HG03575 (cell line): ENCODE measurements at regions not wholly inside any gene's neighbourhood (a gene's known extent, or its start where the extent isn't known, plus 50 kb on each side); places are given as distances from the start of the nearest gene placed in this dataset.

Experiments used
- ATAC-seq: cut with Tn5 transposase; IDR thresholded peaks from one replicate; pipeline ENCODE4 v1.9.1; 2021; ENCODE audit not compliant: unreplicated experiment, insufficient number of reproducible peaks, low FRiP score; ENCODE audit errors: extremely low read depth

DNA sequence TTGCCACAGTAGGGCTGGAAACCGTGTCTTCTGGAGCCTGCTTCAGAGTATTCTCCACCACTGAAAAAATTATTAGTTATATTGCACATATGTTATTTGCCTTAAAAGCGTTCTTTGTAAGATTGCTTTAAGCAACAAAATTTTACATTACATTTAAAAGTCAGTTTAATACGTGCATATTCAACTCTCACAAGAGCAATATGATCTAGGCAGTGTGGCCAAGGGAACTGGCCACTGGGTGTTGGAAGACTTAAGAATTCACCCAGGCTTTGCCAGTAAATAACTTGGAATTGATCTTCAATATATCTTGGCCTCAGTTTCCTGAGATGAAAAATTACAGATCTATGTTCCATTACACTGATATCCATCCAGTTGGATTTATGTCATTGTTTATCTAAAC lies 694.4 kb downstream of the EFNA5 start:
- no peak for ATAC-seq

GRCh38 chr5:106974272-106974671 lies 696.5 kb downstream of the EFNA5 start:
- no peak for ATAC-seq

DNA sequence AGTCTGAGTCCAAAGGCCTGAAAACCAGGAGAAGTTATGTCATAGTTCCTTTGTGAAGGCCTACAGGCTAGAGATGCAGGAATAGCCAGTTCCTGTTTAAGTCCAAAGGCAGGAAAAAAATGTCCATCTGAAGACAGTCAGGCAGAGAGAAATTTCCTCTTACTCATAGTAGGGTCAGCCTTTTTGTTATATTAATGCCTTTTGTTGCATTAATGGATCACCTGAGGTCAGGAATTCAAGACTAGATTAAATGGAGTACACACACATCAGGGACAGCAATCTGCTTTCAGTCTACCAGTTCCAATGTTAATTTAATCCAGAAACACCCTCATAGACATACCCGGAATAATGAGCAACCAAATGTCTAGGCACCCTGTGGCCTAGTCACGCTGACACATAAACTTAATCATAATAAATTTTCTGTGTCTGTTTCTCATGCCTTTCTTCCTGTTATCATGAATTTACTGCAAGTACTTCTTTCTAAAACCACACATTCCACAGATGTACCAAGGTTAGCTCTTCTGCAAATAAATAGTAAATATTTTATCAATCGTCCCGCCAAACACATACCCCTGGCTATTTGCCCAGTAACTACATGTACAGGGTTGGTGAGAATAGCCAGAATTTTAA lies 703.9 kb downstream of the EFNA5 start:
- no peak for ATAC-seq

- ATAC-seq, result no peak
Observed at GRCh38 chr5:106964132-106964531, 706.6 kb downstream of the EFNA5 start.

GRCh38 chr5:106963630-106964029 lies 707.1 kb downstream of the EFNA5 start:
- no peak for ATAC-seq

GRCh38 chr5:106962464-106963230 lies 708.1 kb downstream of the EFNA5 start:
- ATAC-seq, result no peak

- ATAC-seq, result no peak
Observed at GRCh38 chr5:106959387-106959786, 711.4 kb downstream of the EFNA5 start.

DNA sequence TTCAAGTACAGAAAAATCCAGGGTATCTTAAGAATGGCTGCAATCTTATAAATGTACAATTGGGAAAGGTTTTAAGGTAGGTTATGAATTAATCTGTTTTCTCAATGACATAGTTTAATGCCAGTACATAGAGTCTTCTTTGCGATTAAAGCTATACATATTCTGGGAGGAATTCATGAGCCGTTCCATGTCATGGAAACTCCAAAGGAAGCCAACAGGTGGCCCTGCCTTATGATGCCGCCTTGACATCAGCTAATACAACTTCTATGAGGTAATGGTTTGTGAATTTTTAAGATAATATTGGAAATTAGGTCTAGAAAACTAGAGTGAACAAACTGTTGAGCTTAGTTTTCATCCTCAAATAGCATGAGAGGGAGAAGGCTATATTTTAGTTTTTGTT lies 713.4 kb downstream of the EFNA5 start:
- ATAC-seq, result no peak

DNA sequence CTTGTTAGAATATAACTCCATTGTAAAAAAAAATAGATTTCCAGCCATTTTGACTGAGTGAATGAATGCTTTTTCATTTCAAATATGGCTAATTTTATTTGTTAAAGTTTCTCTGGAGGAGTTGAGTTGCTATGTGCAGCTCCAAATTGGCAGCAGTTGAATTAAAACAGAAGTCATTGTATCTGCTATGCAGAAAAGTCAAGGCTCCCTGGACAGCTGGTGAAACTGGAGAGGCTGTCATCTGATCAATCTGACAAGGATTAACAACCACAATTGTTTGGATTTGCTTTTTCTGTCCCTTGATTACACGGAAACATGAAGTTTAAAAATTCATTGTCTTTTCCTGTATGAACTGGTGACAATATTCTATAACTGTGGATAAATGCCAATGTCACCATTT lies 713.9 kb downstream of the EFNA5 start:
- no peak for ATAC-seq

DNA sequence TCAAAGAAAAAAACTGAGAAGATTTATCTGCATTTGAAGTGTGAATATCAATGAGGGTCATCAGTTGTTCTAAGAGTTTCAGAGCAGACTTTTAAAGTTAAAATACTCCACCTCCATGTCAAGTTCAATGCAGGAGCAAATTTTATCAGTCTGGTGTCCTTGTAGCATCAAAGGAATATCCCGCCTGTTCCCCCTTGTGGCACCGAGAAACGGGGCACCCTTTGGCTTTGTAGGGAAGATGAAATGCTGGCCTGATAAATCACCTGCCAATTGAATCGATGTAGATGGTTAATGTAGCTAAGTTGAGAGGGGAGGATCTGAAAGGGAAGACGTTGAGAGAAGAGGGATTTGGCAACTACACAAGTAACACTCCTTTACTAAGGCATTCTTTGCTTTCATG lies 714.5 kb downstream of the EFNA5 start:
- no peak for ATAC-seq

DNA sequence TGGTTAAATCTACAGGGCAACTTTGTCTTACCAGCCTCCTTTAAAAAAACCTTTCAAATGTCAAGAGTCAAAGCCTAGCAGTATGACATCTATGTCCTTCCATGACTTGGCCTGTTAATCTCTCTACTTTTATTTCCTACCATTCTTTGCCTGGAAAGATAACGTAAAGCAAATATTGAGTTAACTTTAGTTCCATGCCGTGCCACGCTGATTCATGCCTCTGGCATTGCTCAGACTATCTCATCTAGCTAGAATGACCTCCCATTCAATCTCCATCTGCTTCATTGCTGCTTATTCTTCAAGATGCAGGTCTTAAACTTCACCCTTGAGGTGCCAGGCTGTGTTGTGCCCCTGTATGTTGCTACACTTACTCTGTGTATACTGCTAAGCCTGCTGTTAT lies 729.8 kb downstream of the EFNA5 start:
- no peak for ATAC-seq

- ATAC-seq, result no peak
Observed at GRCh38 chr5:106940301-106940846, 730.4 kb downstream of the EFNA5 start.

GRCh38 chr5:106923409-106923808 lies 747.3 kb downstream of the EFNA5 start:
- no peak for ATAC-seq

GRCh38 chr5:106921567-106921966 lies 749.2 kb downstream of the EFNA5 start:
- no peak for ATAC-seq

- ATAC-seq, result no peak
Observed at GRCh38 chr5:106910486-106910885, 760.3 kb downstream of the EFNA5 start.

DNA sequence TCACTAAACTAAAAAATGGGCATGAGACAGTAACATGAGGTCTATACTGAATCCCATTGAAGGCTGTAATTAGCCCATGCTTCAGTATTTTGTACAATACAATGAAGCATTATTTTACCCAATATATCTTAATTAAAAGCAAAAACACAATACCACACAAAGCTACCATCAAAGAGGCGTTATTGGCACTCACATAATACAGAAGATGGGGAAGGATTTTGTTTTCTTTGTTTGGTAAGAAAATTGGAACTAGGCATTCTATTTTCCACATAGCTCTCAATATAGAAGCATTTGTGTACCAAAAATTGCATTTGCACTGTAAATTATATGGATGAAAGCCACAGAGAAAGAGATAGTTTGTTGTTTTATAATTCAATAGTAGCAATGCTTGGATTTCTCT lies 761.0 kb downstream of the EFNA5 start:
- no peak for ATAC-seq

GRCh38 chr5:106907979-106908378 lies 762.8 kb downstream of the EFNA5 start:
- ATAC-seq, result no peak

GRCh38 chr5:106906199-106906598 lies 764.5 kb downstream of the EFNA5 start:
- no peak for ATAC-seq

DNA sequence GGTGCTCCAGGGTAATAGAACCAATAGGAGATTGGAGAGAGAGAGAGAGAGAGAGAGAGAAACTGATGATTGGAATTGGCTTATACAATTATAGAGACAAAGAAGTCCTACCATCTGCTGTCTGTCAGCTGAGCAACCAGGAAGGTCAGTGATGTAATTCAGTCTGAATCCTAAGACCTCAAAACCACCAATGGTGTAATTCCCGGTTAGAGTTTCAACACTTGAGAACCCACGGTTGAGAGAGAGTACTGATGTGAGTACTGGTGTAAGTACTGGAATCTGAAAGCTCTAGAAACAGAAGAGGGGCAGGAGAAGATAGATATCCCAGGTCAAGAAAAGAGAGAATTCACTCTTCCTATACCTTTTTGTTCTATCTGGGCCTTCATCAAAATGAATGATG lies 775.8 kb downstream of the EFNA5 start:
- no peak for ATAC-seq

GRCh38 chr5:106882035-106882434 lies 788.7 kb downstream of the EFNA5 start:
- ATAC-seq, result no peak
